Panc1 (cell line): ENCODE measurements at regions not wholly inside any gene's neighbourhood (a gene's known extent, or its start where the extent isn't known, plus 50 kb on each side); places are given as distances from the start of the nearest gene placed in this dataset.

ENCODE experiments used
- POLR2AphosphoS5 ChIP-seq: IDR thresholded peaks from 2 replicates; pipeline ENCODE4 v1.6.1; 2012; ENCODE audit warnings: mild to moderate bottlenecking, low read depth, low read length, moderate library complexity
- SIN3A ChIP-seq: IDR thresholded peaks from 2 replicates; pipeline ENCODE4 v1.6.1; 2012; ENCODE audit warnings: low read depth, mild to moderate bottlenecking, low read length, moderate library complexity, borderline replicate concordance; ENCODE audit not compliant: insufficient read depth
- TF ChIP-seq, protein P1 (sequence below): fragments of 450-650 bp; IDR thresholded peaks from 2 replicates; pipeline ENCODE4 v1.5.1; 2017; ENCODE audit warnings: mild to moderate bottlenecking
- TF ChIP-seq, protein P2 (sequence below), 2 experiments: IDR thresholded peaks; 2 replicates each; pipeline ENCODE4 v1.6.1; 2011 to 2012; ENCODE audit warnings: low read depth in 2 of 2, control low read depth in 1 of 2, low read length in 1 of 2, mild to moderate bottlenecking in 1 of 2, moderate library complexity in 1 of 2; ENCODE audit not compliant: insufficient read depth in 1 of 2

- TF ChIP-seq POLR2AphosphoS5 (no peak), SIN3A (no peak)
- TF ChIP-seq, protein P1, sequence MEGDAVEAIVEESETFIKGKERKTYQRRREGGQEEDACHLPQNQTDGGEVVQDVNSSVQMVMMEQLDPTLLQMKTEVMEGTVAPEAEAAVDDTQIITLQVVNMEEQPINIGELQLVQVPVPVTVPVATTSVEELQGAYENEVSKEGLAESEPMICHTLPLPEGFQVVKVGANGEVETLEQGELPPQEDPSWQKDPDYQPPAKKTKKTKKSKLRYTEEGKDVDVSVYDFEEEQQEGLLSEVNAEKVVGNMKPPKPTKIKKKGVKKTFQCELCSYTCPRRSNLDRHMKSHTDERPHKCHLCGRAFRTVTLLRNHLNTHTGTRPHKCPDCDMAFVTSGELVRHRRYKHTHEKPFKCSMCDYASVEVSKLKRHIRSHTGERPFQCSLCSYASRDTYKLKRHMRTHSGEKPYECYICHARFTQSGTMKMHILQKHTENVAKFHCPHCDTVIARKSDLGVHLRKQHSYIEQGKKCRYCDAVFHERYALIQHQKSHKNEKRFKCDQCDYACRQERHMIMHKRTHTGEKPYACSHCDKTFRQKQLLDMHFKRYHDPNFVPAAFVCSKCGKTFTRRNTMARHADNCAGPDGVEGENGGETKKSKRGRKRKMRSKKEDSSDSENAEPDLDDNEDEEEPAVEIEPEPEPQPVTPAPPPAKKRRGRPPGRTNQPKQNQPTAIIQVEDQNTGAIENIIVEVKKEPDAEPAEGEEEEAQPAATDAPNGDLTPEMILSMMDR = no peak
- TF ChIP-seq, protein P2, sequence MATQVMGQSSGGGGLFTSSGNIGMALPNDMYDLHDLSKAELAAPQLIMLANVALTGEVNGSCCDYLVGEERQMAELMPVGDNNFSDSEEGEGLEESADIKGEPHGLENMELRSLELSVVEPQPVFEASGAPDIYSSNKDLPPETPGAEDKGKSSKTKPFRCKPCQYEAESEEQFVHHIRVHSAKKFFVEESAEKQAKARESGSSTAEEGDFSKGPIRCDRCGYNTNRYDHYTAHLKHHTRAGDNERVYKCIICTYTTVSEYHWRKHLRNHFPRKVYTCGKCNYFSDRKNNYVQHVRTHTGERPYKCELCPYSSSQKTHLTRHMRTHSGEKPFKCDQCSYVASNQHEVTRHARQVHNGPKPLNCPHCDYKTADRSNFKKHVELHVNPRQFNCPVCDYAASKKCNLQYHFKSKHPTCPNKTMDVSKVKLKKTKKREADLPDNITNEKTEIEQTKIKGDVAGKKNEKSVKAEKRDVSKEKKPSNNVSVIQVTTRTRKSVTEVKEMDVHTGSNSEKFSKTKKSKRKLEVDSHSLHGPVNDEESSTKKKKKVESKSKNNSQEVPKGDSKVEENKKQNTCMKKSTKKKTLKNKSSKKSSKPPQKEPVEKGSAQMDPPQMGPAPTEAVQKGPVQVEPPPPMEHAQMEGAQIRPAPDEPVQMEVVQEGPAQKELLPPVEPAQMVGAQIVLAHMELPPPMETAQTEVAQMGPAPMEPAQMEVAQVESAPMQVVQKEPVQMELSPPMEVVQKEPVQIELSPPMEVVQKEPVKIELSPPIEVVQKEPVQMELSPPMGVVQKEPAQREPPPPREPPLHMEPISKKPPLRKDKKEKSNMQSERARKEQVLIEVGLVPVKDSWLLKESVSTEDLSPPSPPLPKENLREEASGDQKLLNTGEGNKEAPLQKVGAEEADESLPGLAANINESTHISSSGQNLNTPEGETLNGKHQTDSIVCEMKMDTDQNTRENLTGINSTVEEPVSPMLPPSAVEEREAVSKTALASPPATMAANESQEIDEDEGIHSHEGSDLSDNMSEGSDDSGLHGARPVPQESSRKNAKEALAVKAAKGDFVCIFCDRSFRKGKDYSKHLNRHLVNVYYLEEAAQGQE (IDR thresholded peaks at IDR 0.05; ENCODE audit: insufficient read depth in 1 of 2, low read depth in 2 of 2, low read length in 1 of 2) = no peak
Measured at GRCh38 chr13:44093607-44094564, 214.2 kb downstream of the LACC1 start.
